ENCODE measurements at regions not wholly inside any gene's neighbourhood (a gene's known extent, or its start where the extent isn't known, plus 50 kb on each side); places are given as distances from the start of the nearest gene placed in this dataset.

- no peak for DNase-seq
- Histone ChIP-seq H3K27me3 (ENCODE audit: control insufficient read depth, insufficient read depth, low read length) (no peaks in the 10 kb centered on the region; the same call in 1 of the 2 replicates), H2BK20ac (ENCODE audit: low read depth, low read length) (no peak overlapping the region), H3K4ac (ENCODE audit: low read depth, low read length) (no peak overlapping the region), H3K56ac (ENCODE audit: extremely low read depth, insufficient read depth, low read length) (no peak overlapping the region), H3K9me1 (ENCODE audit: insufficient read depth, low read length) (no peaks in the 10 kb centered on the region), H4K8ac (ENCODE audit: low read depth in 2 of 2, low read length in 2 of 2) (no peak overlapping the region), H3K36me3 (ENCODE audit: control insufficient read depth, insufficient read depth, low read length) (no peaks in the 10 kb centered on the region), H2BK15ac (ENCODE audit: low read depth, low read length) (no peak overlapping the region), H3K4me3 (ENCODE audit: insufficient read depth, low read depth, low read length) (no peak overlapping the region), H3K14ac (replicated peaks; ENCODE audit: low read depth, low read length) (no peak overlapping the region), H2BK5ac (ENCODE audit: low read depth, low read length, poor library complexity, severe bottlenecking) (no peak overlapping the region), H3K9ac (ENCODE audit: low read depth, low read length) (no peak overlapping the region), H3K79me1 (ENCODE audit: low read depth in 1 of 2, low read length in 2 of 2) (no peaks in the 10 kb centered on the region), H3K27ac (ENCODE audit: insufficient read depth, low read length) (no peak overlapping the region), H2AK9ac (replicated peaks; ENCODE audit: low read depth, low read length, poor library complexity) (no peak overlapping the region), H3K4me1 (ENCODE audit: control insufficient read depth, insufficient read depth, low read length) (peaks cover 4% of the 10 kb centered on the region; the same call in 1 of the 2 replicates), H4K20me1 (ENCODE audit: insufficient read depth, low read length) (no peaks in the 10 kb centered on the region), H3K9me3 (ENCODE audit: control insufficient read depth, insufficient read depth, low read length) (no peaks in the 10 kb centered on the region; the same call in 1 of the 2 replicates), H3K4me2 (ENCODE audit: low read depth, low read length) (no peak overlapping the region), H4K5ac (ENCODE audit: low read depth, low read length) (no peak overlapping the region), H3K23ac (ENCODE audit: low read depth, low read length) (no peak overlapping the region), H4K91ac (ENCODE audit: insufficient read depth, low read depth, low read length) (no peak overlapping the region), H2AFZ (replicated peaks; ENCODE audit: low read length, poor library complexity) (no peak overlapping the region), H2AK5ac (ENCODE audit: low read depth, low read length) (no peak overlapping the region), H3K18ac (ENCODE audit: low read depth, low read length) (no peak overlapping the region), H2BK120ac (ENCODE audit: low read depth, low read length) (no peak overlapping the region)
- CTCF ChIA-PET = no interaction called here
- dilution Hi-C loops (cut with HindIII; ENCODE audit: low sequenced_read_pairs, unreplicated experiment) = no loop called here
- WGBS, 2 experiments (ENCODE audit: extremely low coverage in 2 of 2, insufficient read length in 1 of 2) = no CpG with 5 or more reads among the region's 5 CpGs
- intact Hi-C loops (cut with micrococcal nuclease) = no loop called here
- no peak for TF ChIP-seq MAFK (IDR thresholded peaks at IDR 0.05; ENCODE audit: low read depth, low read length)
- no peak for TF ChIP-seq CHD1 (IDR thresholded peaks at IDR 0.05; ENCODE audit: low read depth, low read length)
- no peak for TF ChIP-seq CEBPB (IDR thresholded peaks at IDR 0.05; ENCODE audit: low read depth, low read length)
- no TSS peak for BruUV-seq (replicated peaks)
- no peak for ATAC-seq (ENCODE audit: low read depth)
- POLR2A ChIA-PET (ENCODE audit: unreplicated experiment) = no interaction called here
- in situ Hi-C loops (cut with MboI; ENCODE audit: low sequenced_read_pairs) = no loop called here
These were observed 256.7 kb downstream of the ANAPC1 start for GRCh38 chr2:111627256-111627655.
